IMR-90 (cell line): ENCODE measurements at regions not wholly inside any gene's neighbourhood (a gene's known extent, or its start where the extent isn't known, plus 50 kb on each side); places are given as distances from the start of the nearest gene placed in this dataset.

Source experiments
- ATAC-seq: fragments of 200-7000 bp; cut with Tn5 transposase; 2 replicates; pipeline ENCODE4 v1.9.1; 2020; ENCODE audit warnings: low read depth, mild to moderate bottlenecking, moderate library complexity
- BruUV-seq: library from RNA; stranded (reverse); fragments of 400-500 nt; replicated peaks from 2 replicates; lab custom pipeline; 2021; lab: Mats Ljungman, UMichigan
- CTCF ChIA-PET: fragments of 300-600 bp; formaldehyde crosslinking; extraction: SDS; loops from one replicate; lab custom pipeline; 2021; ENCODE audit warnings: antibody characterized with exemption; lab: Yijun Ruan, JAX
- POLR2A ChIA-PET: fragments of 300-600 bp; sonication (Branson Sonifier 250); formaldehyde crosslinking; loops from one replicate; lab custom pipeline; 2022; ENCODE audit warnings: antibody characterized with exemption; ENCODE audit not compliant: unreplicated experiment; lab: Charles Lee
- DNase-seq: peaks from one replicate; pipeline ENCODE4 v3.0.0; 2013
- H2AFZ ChIP-seq: replicated peaks from 2 replicates; pipeline ENCODE3; 2013; ENCODE audit warnings: low read length, mild to moderate bottlenecking; ENCODE audit not compliant: poor library complexity
- H2AK5ac ChIP-seq: 2 replicates; pipeline ENCODE4 v1.6.1; 2013; ENCODE audit warnings: low read depth, low read length, inconsistent platforms
- H2AK9ac ChIP-seq: replicated peaks from 2 replicates; pipeline ENCODE3; 2013; ENCODE audit warnings: mild to moderate bottlenecking, low read depth, low read length, moderate library complexity; ENCODE audit not compliant: poor library complexity
- H2BK120ac ChIP-seq: 2 replicates; pipeline ENCODE4 v1.6.1; 2013; ENCODE audit warnings: low read depth, low read length, inconsistent platforms
- H2BK15ac ChIP-seq: 3 replicates; pipeline ENCODE4 v1.6.1; 2013; ENCODE audit warnings: low read depth, low read length, inconsistent platforms
- H2BK20ac ChIP-seq: 2 replicates; pipeline ENCODE4 v1.6.1; 2013; ENCODE audit warnings: low read depth, mild to moderate bottlenecking, inconsistent platforms, low read length, moderate library complexity
- H2BK5ac ChIP-seq: 2 replicates; pipeline ENCODE4 v1.6.1; 2013; ENCODE audit warnings: mild to moderate bottlenecking, low read depth, low read length, inconsistent platforms; ENCODE audit not compliant: poor library complexity, severe bottlenecking
- H3K14ac ChIP-seq: replicated peaks from 2 replicates; pipeline ENCODE4 v1.6.1; 2013; ENCODE audit warnings: low read depth, low read length, inconsistent platforms
- H3K18ac ChIP-seq: 2 replicates; pipeline ENCODE4 v1.6.1; 2013; ENCODE audit warnings: low read depth, low read length, control low read depth
- H3K23ac ChIP-seq: 2 replicates; pipeline ENCODE4 v1.6.1; 2013; ENCODE audit warnings: low read depth, low read length, inconsistent platforms
- H3K27ac ChIP-seq: 2 replicates; pipeline ENCODE4 v1.5.1; 2013; ENCODE audit warnings: mild to moderate bottlenecking, control low read depth, low read length; ENCODE audit not compliant: insufficient read depth
- H3K27me3 ChIP-seq: 2 replicates; pipeline ENCODE4 v1.6.1; 2013; ENCODE audit warnings: low read length; ENCODE audit not compliant: control insufficient read depth, insufficient read depth
- H3K36me3 ChIP-seq: 2 replicates; pipeline ENCODE4 v1.6.1; 2013; ENCODE audit warnings: low read length, mixed read lengths; ENCODE audit not compliant: control insufficient read depth, insufficient read depth
- H3K4ac ChIP-seq: 2 replicates; pipeline ENCODE4 v1.6.1; 2013; ENCODE audit warnings: low read depth, low read length, inconsistent platforms
- H3K4me1 ChIP-seq: 2 replicates; pipeline ENCODE4 v1.6.1; 2013; ENCODE audit warnings: low read length, mixed read lengths; ENCODE audit not compliant: control insufficient read depth, insufficient read depth
- H3K4me2 ChIP-seq: 2 replicates; pipeline ENCODE4 v1.6.1; 2013; ENCODE audit warnings: low read depth, mild to moderate bottlenecking, control low read depth, low read length, moderate library complexity
- H3K4me3 ChIP-seq: 2 replicates; pipeline ENCODE4 v1.5.1; 2013; ENCODE audit warnings: low read depth, mild to moderate bottlenecking, control low read depth, low read length, moderate library complexity; ENCODE audit not compliant: insufficient read depth
- H3K56ac ChIP-seq: 2 replicates; pipeline ENCODE4 v1.6.1; 2013; ENCODE audit warnings: low read length, inconsistent platforms; ENCODE audit not compliant: insufficient read depth; ENCODE audit errors: extremely low read depth
- H3K79me1 ChIP-seq, 2 experiments: 2 replicates each; pipeline ENCODE4 v1.6.1; 2013; ENCODE audit warnings: low read length in 2 of 2, inconsistent platforms in 1 of 2, low read depth in 1 of 2
- H3K9ac ChIP-seq: 2 replicates; pipeline ENCODE4 v1.6.1; 2013; ENCODE audit warnings: low read depth, low read length, control low read depth
- H3K9me1 ChIP-seq: 2 replicates; pipeline ENCODE4 v1.6.1; 2013; ENCODE audit warnings: low read length, inconsistent platforms; ENCODE audit not compliant: insufficient read depth
- H3K9me3 ChIP-seq: 2 replicates; pipeline ENCODE4 v1.6.1; 2013; ENCODE audit warnings: low read length; ENCODE audit not compliant: control insufficient read depth, insufficient read depth
- H4K20me1 ChIP-seq: 2 replicates; pipeline ENCODE4 v1.6.1; 2013; ENCODE audit warnings: low read length, inconsistent platforms; ENCODE audit not compliant: insufficient read depth
- H4K5ac ChIP-seq: 2 replicates; pipeline ENCODE4 v1.6.1; 2013; ENCODE audit warnings: mild to moderate bottlenecking, low read depth, low read length, control low read depth
- H4K8ac ChIP-seq, 2 experiments: 2 replicates each; pipeline ENCODE4 v1.6.1; 2013; ENCODE audit warnings: low read depth in 2 of 2, low read length in 2 of 2, control low read depth in 1 of 2, inconsistent platforms in 1 of 2
- H4K91ac ChIP-seq: 2 replicates; pipeline ENCODE4 v1.6.1; 2013; ENCODE audit warnings: low read depth, low read length, inconsistent platforms; ENCODE audit not compliant: insufficient read depth
- CEBPB ChIP-seq: IDR thresholded peaks from 2 replicates; pipeline ENCODE4 v1.6.1; 2012; ENCODE audit warnings: low read depth, low read length, improper control_type of control experiment
- CHD1 ChIP-seq: IDR thresholded peaks from 2 replicates; pipeline ENCODE4 v1.6.1; 2012; ENCODE audit warnings: low read depth, low read length, improper control_type of control experiment
- FOS ChIP-seq: fragments of 150-350 bp; IDR thresholded peaks from 2 replicates; pipeline ENCODE4 v1.6.1; 2016; ENCODE audit warnings: low read depth, low read length
- MAFK ChIP-seq: IDR thresholded peaks from 2 replicates; pipeline ENCODE4 v1.6.1; 2012; ENCODE audit warnings: low read depth, low read length, improper control_type of control experiment
- MAZ ChIP-seq: IDR thresholded peaks from 2 replicates; pipeline ENCODE4 v1.6.1; 2012; ENCODE audit warnings: low read depth, mild to moderate bottlenecking, low read length, improper control_type of control experiment, moderate library complexity, borderline replicate concordance
- MXI1 ChIP-seq: IDR thresholded peaks from 2 replicates; pipeline ENCODE4 v1.6.1; 2012; ENCODE audit warnings: low read depth, mild to moderate bottlenecking, low read length, moderate library complexity, borderline replicate concordance
- NFE2L2 ChIP-seq: fragments of 150-350 bp; IDR thresholded peaks from 2 replicates; pipeline ENCODE4 v1.6.1; 2016; ENCODE audit warnings: low read depth, mild to moderate bottlenecking, low read length
- POLR2A ChIP-seq: IDR thresholded peaks from 2 replicates; pipeline ENCODE4 v1.6.1; 2012; ENCODE audit warnings: mild to moderate bottlenecking, low read depth, low read length
- RAD21 ChIP-seq: IDR thresholded peaks from 2 replicates; pipeline ENCODE4 v1.6.1; 2012; ENCODE audit warnings: low read length, improper control_type of control experiment
- RCOR1 ChIP-seq: IDR thresholded peaks from 2 replicates; pipeline ENCODE4 v1.6.1; 2012; ENCODE audit warnings: mild to moderate bottlenecking, low read length, improper control_type of control experiment; ENCODE audit not compliant: insufficient replicate concordance
- RFX5 ChIP-seq: IDR thresholded peaks from 2 replicates; pipeline ENCODE4 v1.8.0; 2012; ENCODE audit warnings: low read depth, mild to moderate bottlenecking, low read length, moderate library complexity
- SMC3 ChIP-seq: fragments of 150-350 bp; IDR thresholded peaks from 2 replicates; pipeline ENCODE4 v1.6.1; 2016; ENCODE audit warnings: low read depth, mild to moderate bottlenecking, antibody characterized with exemption, low read length, moderate library complexity
- WGBS, 2 experiments: methylation state at CpG; one replicate each; pipeline versions ENCODE4 v1.1.5 to v1.1.7; 2013; ENCODE audit warnings: missing lambda C conversion rate in 2 of 2; ENCODE audit not compliant: insufficient read length in 1 of 2; ENCODE audit errors: extremely low coverage in 2 of 2; 5-methylcytosine and 5-hydroxymethylcytosine counted together
- dilution Hi-C: fragments of 300-500 bp; cut with HindIII; formaldehyde crosslinking; loops from one replicate; pipeline ENCODE4 v1.14.3; 2018; ENCODE audit warnings: low sequenced_read_pairs; ENCODE audit not compliant: unreplicated experiment
- in situ Hi-C: fragments of 300-500 bp; cut with MboI; formaldehyde crosslinking; loops from 3 replicates; pipeline ENCODE4 v1.14.3; 2019; ENCODE audit warnings: low sequenced_read_pairs, inconsistent platforms, mixed read lengths
- intact Hi-C: fragments of 100-400 bp; cut with micrococcal nuclease; formaldehyde crosslinking; loops from 2 replicates; pipeline ENCODE4 v1.10.0; 2022
- TF ChIP-seq, protein P1 (sequence below): fragments of 150-350 bp; IDR thresholded peaks from 2 replicates; pipeline ENCODE4 v1.6.1; 2016; ENCODE audit warnings: low read depth, mild to moderate bottlenecking, low read length, moderate library complexity, borderline replicate concordance
- TF ChIP-seq, protein P2 (sequence below): fragments of 150-350 bp; IDR thresholded peaks from 2 replicates; pipeline ENCODE4 v1.6.1; 2017; ENCODE audit warnings: mild to moderate bottlenecking, antibody characterized with exemption, low read length, low read depth
- TF ChIP-seq, protein P3 (sequence below): conservative IDR thresholded peaks from 2 replicates; pipeline ENCODE4 v1.5.1; 2012; ENCODE audit warnings: mild to moderate bottlenecking, low read depth, low read length, improper control_type of control experiment

DNA sequence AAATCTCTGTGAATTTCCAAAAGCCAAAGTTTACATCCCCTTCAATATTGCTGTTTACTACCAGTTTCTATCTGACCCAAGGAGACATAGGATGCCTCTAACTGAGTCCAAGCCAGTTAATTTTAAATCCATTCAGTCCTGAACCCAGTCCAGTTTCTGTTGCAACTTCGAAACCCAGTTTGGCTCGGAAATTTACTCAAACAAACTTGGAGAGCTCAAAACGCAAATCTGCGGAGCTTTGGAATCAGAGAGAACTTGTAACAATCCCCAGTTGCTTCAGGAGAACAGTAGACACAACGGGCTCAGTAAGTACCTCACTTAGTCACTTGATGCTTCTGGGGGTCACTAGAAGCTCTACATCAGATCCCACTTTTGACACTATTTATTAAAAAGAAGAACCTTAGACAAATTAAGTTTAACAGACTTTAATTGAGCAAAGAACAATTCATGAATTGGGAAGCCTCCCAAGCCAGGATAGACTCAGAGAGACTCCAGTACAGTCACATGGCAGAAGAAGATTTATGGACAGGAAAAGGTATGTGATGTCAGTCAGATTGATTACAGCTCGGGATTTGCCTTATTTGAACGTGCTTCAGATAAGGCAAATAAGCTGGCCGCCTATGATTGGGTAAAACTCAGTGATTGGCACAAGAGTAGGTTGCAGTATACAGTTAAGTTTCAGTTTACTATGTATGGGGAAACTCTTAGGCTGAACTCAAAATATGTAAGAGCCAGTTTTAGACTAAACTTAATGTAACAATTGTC is 118.0 kb downstream of the RFPL4B start:
- Histone ChIP-seq H3K23ac (no peak overlapping the region), H2BK5ac (no peak overlapping the region), H3K4me1 (peaks cover 8% of the 10 kb centered on the region), H2BK15ac (peak overlapping the region; percentile 41; the same call in 2 of the 3 replicates), H4K20me1 (no peaks in the 10 kb centered on the region), H4K5ac (no peak overlapping the region), H4K8ac (0 out of 4 replicates have a peak overlapping the region, but pooled peaks of 1 of the 2 experiments have one; percentile 34), H2BK20ac (no peak overlapping the region; the same call in 1 of the 2 replicates), H2AK9ac (no peak overlapping the region), H3K4me3 (no peak overlapping the region), H3K27ac (no peak overlapping the region), H3K9ac (no peak overlapping the region), H3K56ac (no peak overlapping the region), H3K14ac (no peak overlapping the region), H3K9me1 (no peaks in the 10 kb centered on the region), H3K18ac (no peak overlapping the region), H2BK120ac (peak overlapping the region; percentile 42; the same call in 1 of the 2 replicates), H3K36me3 (no peaks in the 10 kb centered on the region), H3K27me3 (no peaks in the 10 kb centered on the region), H3K4me2 (no peak overlapping the region), H3K4ac (no peak overlapping the region), H2AFZ (no peak overlapping the region), H3K9me3 (no peaks in the 10 kb centered on the region), H4K91ac (no peak overlapping the region), H2AK5ac (peak overlapping the region; percentile 2; the same call in 1 of the 2 replicates), H3K79me1 (no peaks in the 10 kb centered on the region)
- CTCF ChIA-PET = no interaction called here
- 63% methylated on average over 6 of the region's 8 CpGs; no CpG with 5 or more reads in 1 of the 2 experiments for WGBS, 2 experiments
- no peak for DNase-seq
- dilution Hi-C loops (no loop called here), intact Hi-C loops (no loop called here), in situ Hi-C loops (no loop called here)
- POLR2A ChIA-PET = no interaction called here
- BruUV-seq = no TSS peak
- ATAC-seq = no peak
- TF ChIP-seq CHD1 = no peak
- TF ChIP-seq POLR2A = no peak
- no peak for TF ChIP-seq RCOR1
- no peak for TF ChIP-seq RFX5
- TF ChIP-seq RAD21 = no peak
- TF ChIP-seq MAFK = no peak
- TF ChIP-seq NFE2L2 = no peak
- TF ChIP-seq MXI1 = no peak
- TF ChIP-seq CEBPB = no peak
- TF ChIP-seq, protein P1, sequence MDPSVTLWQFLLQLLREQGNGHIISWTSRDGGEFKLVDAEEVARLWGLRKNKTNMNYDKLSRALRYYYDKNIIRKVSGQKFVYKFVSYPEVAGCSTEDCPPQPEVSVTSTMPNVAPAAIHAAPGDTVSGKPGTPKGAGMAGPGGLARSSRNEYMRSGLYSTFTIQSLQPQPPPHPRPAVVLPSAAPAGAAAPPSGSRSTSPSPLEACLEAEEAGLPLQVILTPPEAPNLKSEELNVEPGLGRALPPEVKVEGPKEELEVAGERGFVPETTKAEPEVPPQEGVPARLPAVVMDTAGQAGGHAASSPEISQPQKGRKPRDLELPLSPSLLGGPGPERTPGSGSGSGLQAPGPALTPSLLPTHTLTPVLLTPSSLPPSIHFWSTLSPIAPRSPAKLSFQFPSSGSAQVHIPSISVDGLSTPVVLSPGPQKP = no peak
- no peak for TF ChIP-seq SMC3
- no peak for TF ChIP-seq MAZ
- TF ChIP-seq, protein P2, sequence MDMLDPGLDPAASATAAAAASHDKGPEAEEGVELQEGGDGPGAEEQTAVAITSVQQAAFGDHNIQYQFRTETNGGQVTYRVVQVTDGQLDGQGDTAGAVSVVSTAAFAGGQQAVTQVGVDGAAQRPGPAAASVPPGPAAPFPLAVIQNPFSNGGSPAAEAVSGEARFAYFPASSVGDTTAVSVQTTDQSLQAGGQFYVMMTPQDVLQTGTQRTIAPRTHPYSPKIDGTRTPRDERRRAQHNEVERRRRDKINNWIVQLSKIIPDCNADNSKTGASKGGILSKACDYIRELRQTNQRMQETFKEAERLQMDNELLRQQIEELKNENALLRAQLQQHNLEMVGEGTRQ = no peak
- TF ChIP-seq, protein P3, sequence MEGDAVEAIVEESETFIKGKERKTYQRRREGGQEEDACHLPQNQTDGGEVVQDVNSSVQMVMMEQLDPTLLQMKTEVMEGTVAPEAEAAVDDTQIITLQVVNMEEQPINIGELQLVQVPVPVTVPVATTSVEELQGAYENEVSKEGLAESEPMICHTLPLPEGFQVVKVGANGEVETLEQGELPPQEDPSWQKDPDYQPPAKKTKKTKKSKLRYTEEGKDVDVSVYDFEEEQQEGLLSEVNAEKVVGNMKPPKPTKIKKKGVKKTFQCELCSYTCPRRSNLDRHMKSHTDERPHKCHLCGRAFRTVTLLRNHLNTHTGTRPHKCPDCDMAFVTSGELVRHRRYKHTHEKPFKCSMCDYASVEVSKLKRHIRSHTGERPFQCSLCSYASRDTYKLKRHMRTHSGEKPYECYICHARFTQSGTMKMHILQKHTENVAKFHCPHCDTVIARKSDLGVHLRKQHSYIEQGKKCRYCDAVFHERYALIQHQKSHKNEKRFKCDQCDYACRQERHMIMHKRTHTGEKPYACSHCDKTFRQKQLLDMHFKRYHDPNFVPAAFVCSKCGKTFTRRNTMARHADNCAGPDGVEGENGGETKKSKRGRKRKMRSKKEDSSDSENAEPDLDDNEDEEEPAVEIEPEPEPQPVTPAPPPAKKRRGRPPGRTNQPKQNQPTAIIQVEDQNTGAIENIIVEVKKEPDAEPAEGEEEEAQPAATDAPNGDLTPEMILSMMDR = no peak
- no peak for TF ChIP-seq FOS
